IMR-90 (cell line): ENCODE measurements at regions not wholly inside any gene's neighbourhood (a gene's known extent, or its start where the extent isn't known, plus 50 kb on each side); places are given as distances from the start of the nearest gene placed in this dataset.

Experiments
- ATAC-seq: fragments of 200-7000 bp; cut with Tn5 transposase; 2 replicates; pipeline ENCODE4 v1.9.1; 2020; ENCODE audit warnings: low read depth, mild to moderate bottlenecking, moderate library complexity
- BruUV-seq: library from RNA; stranded (reverse); fragments of 400-500 nt; replicated peaks from 2 replicates; lab custom pipeline; 2021; lab: Mats Ljungman, UMichigan
- CTCF ChIA-PET: fragments of 300-600 bp; formaldehyde crosslinking; extraction: SDS; loops from one replicate; lab custom pipeline; 2021; ENCODE audit warnings: antibody characterized with exemption; lab: Yijun Ruan, JAX
- POLR2A ChIA-PET: fragments of 300-600 bp; sonication (Branson Sonifier 250); formaldehyde crosslinking; loops from one replicate; lab custom pipeline; 2022; ENCODE audit warnings: antibody characterized with exemption; ENCODE audit not compliant: unreplicated experiment; lab: Charles Lee
- DNase-seq: peaks from one replicate; pipeline ENCODE4 v3.0.0; 2013
- H2AFZ ChIP-seq: replicated peaks from 2 replicates; pipeline ENCODE3; 2013; ENCODE audit warnings: low read length, mild to moderate bottlenecking; ENCODE audit not compliant: poor library complexity
- H2AK5ac ChIP-seq: 2 replicates; pipeline ENCODE4 v1.6.1; 2013; ENCODE audit warnings: low read depth, low read length, inconsistent platforms
- H2AK9ac ChIP-seq: replicated peaks from 2 replicates; pipeline ENCODE3; 2013; ENCODE audit warnings: mild to moderate bottlenecking, low read depth, low read length, moderate library complexity; ENCODE audit not compliant: poor library complexity
- H2BK120ac ChIP-seq: 2 replicates; pipeline ENCODE4 v1.6.1; 2013; ENCODE audit warnings: low read depth, low read length, inconsistent platforms
- H2BK15ac ChIP-seq: 3 replicates; pipeline ENCODE4 v1.6.1; 2013; ENCODE audit warnings: low read depth, low read length, inconsistent platforms
- H2BK20ac ChIP-seq: 2 replicates; pipeline ENCODE4 v1.6.1; 2013; ENCODE audit warnings: low read depth, mild to moderate bottlenecking, inconsistent platforms, low read length, moderate library complexity
- H2BK5ac ChIP-seq: 2 replicates; pipeline ENCODE4 v1.6.1; 2013; ENCODE audit warnings: mild to moderate bottlenecking, low read depth, low read length, inconsistent platforms; ENCODE audit not compliant: poor library complexity, severe bottlenecking
- H3K14ac ChIP-seq: replicated peaks from 2 replicates; pipeline ENCODE4 v1.6.1; 2013; ENCODE audit warnings: low read depth, low read length, inconsistent platforms
- H3K18ac ChIP-seq: 2 replicates; pipeline ENCODE4 v1.6.1; 2013; ENCODE audit warnings: low read depth, low read length, control low read depth
- H3K23ac ChIP-seq: 2 replicates; pipeline ENCODE4 v1.6.1; 2013; ENCODE audit warnings: low read depth, low read length, inconsistent platforms
- H3K27ac ChIP-seq: 2 replicates; pipeline ENCODE4 v1.5.1; 2013; ENCODE audit warnings: mild to moderate bottlenecking, control low read depth, low read length; ENCODE audit not compliant: insufficient read depth
- H3K27me3 ChIP-seq: 2 replicates; pipeline ENCODE4 v1.6.1; 2013; ENCODE audit warnings: low read length; ENCODE audit not compliant: control insufficient read depth, insufficient read depth
- H3K36me3 ChIP-seq: 2 replicates; pipeline ENCODE4 v1.6.1; 2013; ENCODE audit warnings: low read length, mixed read lengths; ENCODE audit not compliant: control insufficient read depth, insufficient read depth
- H3K4ac ChIP-seq: 2 replicates; pipeline ENCODE4 v1.6.1; 2013; ENCODE audit warnings: low read depth, low read length, inconsistent platforms
- H3K4me1 ChIP-seq: 2 replicates; pipeline ENCODE4 v1.6.1; 2013; ENCODE audit warnings: low read length, mixed read lengths; ENCODE audit not compliant: control insufficient read depth, insufficient read depth
- H3K4me2 ChIP-seq: 2 replicates; pipeline ENCODE4 v1.6.1; 2013; ENCODE audit warnings: low read depth, mild to moderate bottlenecking, control low read depth, low read length, moderate library complexity
- H3K4me3 ChIP-seq: 2 replicates; pipeline ENCODE4 v1.5.1; 2013; ENCODE audit warnings: low read depth, mild to moderate bottlenecking, control low read depth, low read length, moderate library complexity; ENCODE audit not compliant: insufficient read depth
- H3K56ac ChIP-seq: 2 replicates; pipeline ENCODE4 v1.6.1; 2013; ENCODE audit warnings: low read length, inconsistent platforms; ENCODE audit not compliant: insufficient read depth; ENCODE audit errors: extremely low read depth
- H3K79me1 ChIP-seq, 2 experiments: 2 replicates each; pipeline ENCODE4 v1.6.1; 2013; ENCODE audit warnings: low read length in 2 of 2, inconsistent platforms in 1 of 2, low read depth in 1 of 2
- H3K9ac ChIP-seq: 2 replicates; pipeline ENCODE4 v1.6.1; 2013; ENCODE audit warnings: low read depth, low read length, control low read depth
- H3K9me1 ChIP-seq: 2 replicates; pipeline ENCODE4 v1.6.1; 2013; ENCODE audit warnings: low read length, inconsistent platforms; ENCODE audit not compliant: insufficient read depth
- H3K9me3 ChIP-seq: 2 replicates; pipeline ENCODE4 v1.6.1; 2013; ENCODE audit warnings: low read length; ENCODE audit not compliant: control insufficient read depth, insufficient read depth
- H4K20me1 ChIP-seq: 2 replicates; pipeline ENCODE4 v1.6.1; 2013; ENCODE audit warnings: low read length, inconsistent platforms; ENCODE audit not compliant: insufficient read depth
- H4K5ac ChIP-seq: 2 replicates; pipeline ENCODE4 v1.6.1; 2013; ENCODE audit warnings: mild to moderate bottlenecking, low read depth, low read length, control low read depth
- H4K8ac ChIP-seq, 2 experiments: 2 replicates each; pipeline ENCODE4 v1.6.1; 2013; ENCODE audit warnings: low read depth in 2 of 2, low read length in 2 of 2, control low read depth in 1 of 2, inconsistent platforms in 1 of 2
- H4K91ac ChIP-seq: 2 replicates; pipeline ENCODE4 v1.6.1; 2013; ENCODE audit warnings: low read depth, low read length, inconsistent platforms; ENCODE audit not compliant: insufficient read depth
- BHLHE40 ChIP-seq: fragments of 150-350 bp; IDR thresholded peaks from 2 replicates; pipeline ENCODE4 v1.6.1; 2016; ENCODE audit warnings: mild to moderate bottlenecking, low read depth, low read length
- CEBPB ChIP-seq: IDR thresholded peaks from 2 replicates; pipeline ENCODE4 v1.6.1; 2012; ENCODE audit warnings: low read depth, low read length, improper control_type of control experiment
- CHD1 ChIP-seq: IDR thresholded peaks from 2 replicates; pipeline ENCODE4 v1.6.1; 2012; ENCODE audit warnings: low read depth, low read length, improper control_type of control experiment
- CTCF ChIP-seq: conservative IDR thresholded peaks from 2 replicates; pipeline ENCODE4 v1.5.1; 2012; ENCODE audit warnings: mild to moderate bottlenecking, low read depth, low read length, improper control_type of control experiment
- FOS ChIP-seq: fragments of 150-350 bp; IDR thresholded peaks from 2 replicates; pipeline ENCODE4 v1.6.1; 2016; ENCODE audit warnings: low read depth, low read length
- MAFK ChIP-seq: IDR thresholded peaks from 2 replicates; pipeline ENCODE4 v1.6.1; 2012; ENCODE audit warnings: low read depth, low read length, improper control_type of control experiment
- MAZ ChIP-seq: IDR thresholded peaks from 2 replicates; pipeline ENCODE4 v1.6.1; 2012; ENCODE audit warnings: low read depth, mild to moderate bottlenecking, low read length, improper control_type of control experiment, moderate library complexity, borderline replicate concordance
- MXI1 ChIP-seq: IDR thresholded peaks from 2 replicates; pipeline ENCODE4 v1.6.1; 2012; ENCODE audit warnings: low read depth, mild to moderate bottlenecking, low read length, moderate library complexity, borderline replicate concordance
- NFE2L2 ChIP-seq: fragments of 150-350 bp; IDR thresholded peaks from 2 replicates; pipeline ENCODE4 v1.6.1; 2016; ENCODE audit warnings: low read depth, mild to moderate bottlenecking, low read length
- POLR2A ChIP-seq: IDR thresholded peaks from 2 replicates; pipeline ENCODE4 v1.6.1; 2012; ENCODE audit warnings: mild to moderate bottlenecking, low read depth, low read length
- RAD21 ChIP-seq: IDR thresholded peaks from 2 replicates; pipeline ENCODE4 v1.6.1; 2012; ENCODE audit warnings: low read length, improper control_type of control experiment
- RCOR1 ChIP-seq: IDR thresholded peaks from 2 replicates; pipeline ENCODE4 v1.6.1; 2012; ENCODE audit warnings: mild to moderate bottlenecking, low read length, improper control_type of control experiment; ENCODE audit not compliant: insufficient replicate concordance
- RFX5 ChIP-seq: IDR thresholded peaks from 2 replicates; pipeline ENCODE4 v1.8.0; 2012; ENCODE audit warnings: low read depth, mild to moderate bottlenecking, low read length, moderate library complexity
- SMC3 ChIP-seq: fragments of 150-350 bp; IDR thresholded peaks from 2 replicates; pipeline ENCODE4 v1.6.1; 2016; ENCODE audit warnings: low read depth, mild to moderate bottlenecking, antibody characterized with exemption, low read length, moderate library complexity
- WGBS, 2 experiments: methylation state at CpG; one replicate each; pipeline versions ENCODE4 v1.1.5 to v1.1.7; 2013; ENCODE audit warnings: missing lambda C conversion rate in 2 of 2; ENCODE audit not compliant: insufficient read length in 1 of 2; ENCODE audit errors: extremely low coverage in 2 of 2; 5-methylcytosine and 5-hydroxymethylcytosine counted together
- dilution Hi-C: fragments of 300-500 bp; cut with HindIII; formaldehyde crosslinking; loops from one replicate; pipeline ENCODE4 v1.14.3; 2018; ENCODE audit warnings: low sequenced_read_pairs; ENCODE audit not compliant: unreplicated experiment
- in situ Hi-C: fragments of 300-500 bp; cut with MboI; formaldehyde crosslinking; loops from 3 replicates; pipeline ENCODE4 v1.14.3; 2019; ENCODE audit warnings: low sequenced_read_pairs, inconsistent platforms, mixed read lengths
- intact Hi-C: fragments of 100-400 bp; cut with micrococcal nuclease; formaldehyde crosslinking; loops from 2 replicates; pipeline ENCODE4 v1.10.0; 2022
- TF ChIP-seq, protein P1 (sequence below): fragments of 150-350 bp; IDR thresholded peaks from 2 replicates; pipeline ENCODE4 v1.6.1; 2016; ENCODE audit warnings: low read depth, mild to moderate bottlenecking, low read length, moderate library complexity, borderline replicate concordance
- TF ChIP-seq, protein P2 (sequence below): fragments of 150-350 bp; IDR thresholded peaks from 2 replicates; pipeline ENCODE4 v1.6.1; 2017; ENCODE audit warnings: mild to moderate bottlenecking, antibody characterized with exemption, low read length, low read depth

GRCh38 chr3:95341314-95341713 is 1278.5 kb downstream of the NSUN3 start:
- DNase-seq: no peak
- ChIA-PET CTCF (no interaction called here), POLR2A (no interaction called here)
- no peak overlapping the region for H3K27ac ChIP-seq
- no peak overlapping the region for H3K14ac ChIP-seq
- BruUV-seq: no TSS peak
- no peak overlapping the region for H4K8ac ChIP-seq
- in situ Hi-C loops (no loop called here), intact Hi-C loops (no loop called here), dilution Hi-C loops (no loop called here)
- H2BK15ac ChIP-seq: no peak overlapping the region
- H2BK120ac ChIP-seq: no peak overlapping the region
- no peaks in the 10 kb centered on the region for H3K27me3 ChIP-seq
- H2AFZ ChIP-seq: no peak overlapping the region
- no peak overlapping the region for H3K23ac ChIP-seq
- H2AK9ac ChIP-seq: no peak overlapping the region
- no peak overlapping the region for H4K91ac ChIP-seq
- no peaks in the 10 kb centered on the region for H3K36me3 ChIP-seq
- H3K9me1 ChIP-seq: no peaks in the 10 kb centered on the region
- no peak overlapping the region for H3K9ac ChIP-seq
- no peaks in the 10 kb centered on the region for H3K4me1 ChIP-seq
- no peak overlapping the region for H3K4ac ChIP-seq
- H2BK5ac ChIP-seq: no peak overlapping the region
- H3K4me2 ChIP-seq: no peak overlapping the region
- no peak overlapping the region for H2BK20ac ChIP-seq
- H4K20me1 ChIP-seq: no peaks in the 10 kb centered on the region
- H3K18ac ChIP-seq: no peak overlapping the region
- no CpG with 5 or more reads among the region's 8 CpGs for WGBS, 2 experiments
- TF ChIP-seq, protein P1, sequence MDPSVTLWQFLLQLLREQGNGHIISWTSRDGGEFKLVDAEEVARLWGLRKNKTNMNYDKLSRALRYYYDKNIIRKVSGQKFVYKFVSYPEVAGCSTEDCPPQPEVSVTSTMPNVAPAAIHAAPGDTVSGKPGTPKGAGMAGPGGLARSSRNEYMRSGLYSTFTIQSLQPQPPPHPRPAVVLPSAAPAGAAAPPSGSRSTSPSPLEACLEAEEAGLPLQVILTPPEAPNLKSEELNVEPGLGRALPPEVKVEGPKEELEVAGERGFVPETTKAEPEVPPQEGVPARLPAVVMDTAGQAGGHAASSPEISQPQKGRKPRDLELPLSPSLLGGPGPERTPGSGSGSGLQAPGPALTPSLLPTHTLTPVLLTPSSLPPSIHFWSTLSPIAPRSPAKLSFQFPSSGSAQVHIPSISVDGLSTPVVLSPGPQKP: no peak
- TF ChIP-seq SMC3 (no peak), POLR2A (no peak), BHLHE40 (no peak), CTCF (no peak), MAFK (no peak), CEBPB (no peak), RFX5 (no peak), MXI1 (no peak), MAZ (no peak), CHD1 (no peak), RCOR1 (no peak), NFE2L2 (no peak), FOS (no peak), RAD21 (no peak)
- TF ChIP-seq, protein P2, sequence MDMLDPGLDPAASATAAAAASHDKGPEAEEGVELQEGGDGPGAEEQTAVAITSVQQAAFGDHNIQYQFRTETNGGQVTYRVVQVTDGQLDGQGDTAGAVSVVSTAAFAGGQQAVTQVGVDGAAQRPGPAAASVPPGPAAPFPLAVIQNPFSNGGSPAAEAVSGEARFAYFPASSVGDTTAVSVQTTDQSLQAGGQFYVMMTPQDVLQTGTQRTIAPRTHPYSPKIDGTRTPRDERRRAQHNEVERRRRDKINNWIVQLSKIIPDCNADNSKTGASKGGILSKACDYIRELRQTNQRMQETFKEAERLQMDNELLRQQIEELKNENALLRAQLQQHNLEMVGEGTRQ: no peak
- H2AK5ac ChIP-seq: no peak overlapping the region
- H3K9me3 ChIP-seq: no peaks in the 10 kb centered on the region
- H4K5ac ChIP-seq: no peak overlapping the region
- ATAC-seq: no peak
- no peak overlapping the region for H3K56ac ChIP-seq
- no peaks in the 10 kb centered on the region for H3K79me1 ChIP-seq
- no peak overlapping the region for H3K4me3 ChIP-seq
